ENCODE measurements at regions not wholly inside any gene's neighbourhood (a gene's known extent, or its start where the extent isn't known, plus 50 kb on each side); places are given as distances from the start of the nearest gene placed in this dataset.
"Not testable (repeated sequence)": the region's sequence is repeated elsewhere in the genome, so short reads cannot be mapped to it uniquely, and the experiment has no call there.

DNA sequence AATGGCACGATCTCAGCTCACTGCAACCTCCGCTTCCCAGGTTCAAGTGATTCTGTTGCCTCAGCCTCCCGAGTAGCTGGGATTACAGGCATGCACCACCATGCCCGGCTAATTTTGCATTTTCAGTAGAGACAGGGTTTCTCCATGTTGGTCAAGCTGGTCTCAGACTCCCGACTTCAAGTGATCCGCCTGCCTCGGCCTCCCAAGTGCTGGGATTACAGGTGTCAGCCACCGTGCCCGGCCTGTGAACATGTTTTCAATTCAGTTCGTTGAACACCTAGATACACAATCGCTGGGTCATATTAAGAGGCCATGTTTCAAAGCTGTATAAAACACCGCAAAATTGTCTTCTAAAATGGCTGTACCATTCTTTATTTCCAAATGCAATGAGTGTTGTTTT lies 830.3 kb upstream of the TMPRSS15 start:
- H3K9me3 ChIP-seq (ENCODE audit: insufficient read depth, low read depth, low read length); H3K9ac ChIP-seq (ENCODE audit: low read depth, low read length); H3K4me3 ChIP-seq (ENCODE audit: low read length); H3K27me3 ChIP-seq (ENCODE audit: insufficient read depth, low read length); H3K36me3 ChIP-seq (ENCODE audit: insufficient read depth, low read length); H3K4me1 ChIP-seq (ENCODE audit: insufficient read depth, low read length); H3K27ac ChIP-seq (ENCODE audit: low read depth, low read length): not testable (repeated sequence)
- WGBS: 92% methylated on average over 12 of the region's 12 CpGs

- 95% methylated on average over 9 of the region's 9 CpGs for WGBS
- no peaks in the 10 kb centered on the region for H3K27me3 ChIP-seq (ENCODE audit: insufficient read depth, low read length)
- no peaks in the 10 kb centered on the region for H3K36me3 ChIP-seq (ENCODE audit: insufficient read depth, low read length)
- no peak overlapping the region for H3K4me3 ChIP-seq (ENCODE audit: low read length)
- H3K27ac ChIP-seq (ENCODE audit: low read depth, low read length): no peak overlapping the region
- H3K4me1 ChIP-seq (ENCODE audit: insufficient read depth, low read length): no peaks in the 10 kb centered on the region
- H3K9ac ChIP-seq (ENCODE audit: low read depth, low read length): no peak overlapping the region
- H3K9me3 ChIP-seq (ENCODE audit: insufficient read depth, low read depth, low read length): no peaks in the 10 kb centered on the region
These were observed 832.6 kb upstream of the TMPRSS15 start for GRCh38 chr21:19236209-19236608.

- H3K27ac ChIP-seq (ENCODE audit: low read depth, low read length): no peak overlapping the region
- no peaks in the 10 kb centered on the region for H3K9me3 ChIP-seq (ENCODE audit: insufficient read depth, low read depth, low read length)
- no peak overlapping the region for H3K9ac ChIP-seq (ENCODE audit: low read depth, low read length)
- WGBS: 82% methylated on average over 1 of the region's 1 CpG
- no peaks in the 10 kb centered on the region for H3K36me3 ChIP-seq (ENCODE audit: insufficient read depth, low read length)
- no peaks in the 10 kb centered on the region for H3K27me3 ChIP-seq (ENCODE audit: insufficient read depth, low read length)
- no peaks in the 10 kb centered on the region for H3K4me1 ChIP-seq (ENCODE audit: insufficient read depth, low read length)
- H3K4me3 ChIP-seq (ENCODE audit: low read length): no peak overlapping the region
These were observed 834.0 kb upstream of the TMPRSS15 start for GRCh38 chr21:19237608-19238007.

DNA sequence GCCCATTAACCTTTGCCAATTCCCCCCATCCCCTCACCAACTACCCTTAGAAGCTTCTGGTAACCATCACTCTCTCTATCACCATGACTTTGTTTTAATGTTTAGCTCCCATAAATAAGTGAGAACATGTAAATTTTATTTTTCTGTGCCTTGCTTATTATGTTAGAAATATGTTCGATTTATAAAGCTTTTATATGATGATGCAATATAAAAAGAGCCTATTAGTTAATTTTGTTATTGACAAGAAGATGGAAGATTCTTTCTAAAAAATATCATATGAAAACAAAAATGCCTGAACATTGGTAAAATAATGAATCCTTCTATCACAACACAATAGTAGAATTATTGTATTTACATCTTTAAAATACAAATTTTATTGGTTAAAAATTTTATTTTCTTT lies 836.1 kb upstream of the TMPRSS15 start:
- no peaks in the 10 kb centered on the region for H3K27me3 ChIP-seq (ENCODE audit: insufficient read depth, low read length)
- H3K9me3 ChIP-seq (ENCODE audit: insufficient read depth, low read depth, low read length): no peaks in the 10 kb centered on the region
- H3K4me1 ChIP-seq (ENCODE audit: insufficient read depth, low read length): no peaks in the 10 kb centered on the region
- no peaks in the 10 kb centered on the region for H3K36me3 ChIP-seq (ENCODE audit: insufficient read depth, low read length)
- no CpG with 5 or more reads among the region's 1 CpG for WGBS
- H3K9ac ChIP-seq (ENCODE audit: low read depth, low read length): no peak overlapping the region
- H3K27ac ChIP-seq (ENCODE audit: low read depth, low read length): no peak overlapping the region
- no peak overlapping the region for H3K4me3 ChIP-seq (ENCODE audit: low read length)

GRCh38 chr21:19244502-19245187 lies 841.1 kb upstream of the TMPRSS15 start:
- 96% methylated on average over 28 of the region's 28 CpGs for WGBS

GRCh38 chr21:19245188-19245580 lies 841.6 kb upstream of the TMPRSS15 start:
- Histone ChIP-seq H3K9ac (ENCODE audit: low read depth, low read length) (no peak overlapping the region), H3K4me1 (ENCODE audit: insufficient read depth, low read length) (no peaks in the 10 kb centered on the region), H3K9me3 (ENCODE audit: insufficient read depth, low read depth, low read length) (no peaks in the 10 kb centered on the region), H3K4me3 (ENCODE audit: low read length) (no peak overlapping the region), H3K27me3 (ENCODE audit: insufficient read depth, low read length) (no peaks in the 10 kb centered on the region), H3K27ac (ENCODE audit: low read depth, low read length) (no peak overlapping the region), H3K36me3 (ENCODE audit: insufficient read depth, low read length) (no peaks in the 10 kb centered on the region)
- 96% methylated on average over 14 of the region's 14 CpGs for WGBS

More at GRCh38 chr21:19244502-19245187, 841.1 kb upstream of the TMPRSS15 start:
- no peaks in the 10 kb centered on the region for H3K36me3 ChIP-seq (ENCODE audit: insufficient read depth, low read length)
- no peaks in the 10 kb centered on the region for H3K9me3 ChIP-seq (ENCODE audit: insufficient read depth, low read depth, low read length)
- no peaks in the 10 kb centered on the region for H3K4me1 ChIP-seq (ENCODE audit: insufficient read depth, low read length)
- H3K27me3 ChIP-seq (ENCODE audit: insufficient read depth, low read length): no peaks in the 10 kb centered on the region
- no peak overlapping the region for H3K9ac ChIP-seq (ENCODE audit: low read depth, low read length)
- no peak overlapping the region for H3K4me3 ChIP-seq (ENCODE audit: low read length)
- H3K27ac ChIP-seq (ENCODE audit: low read depth, low read length): no peak overlapping the region

- no peak overlapping the region for H3K4me3 ChIP-seq (ENCODE audit: low read length)
- no peaks in the 10 kb centered on the region for H3K9me3 ChIP-seq (ENCODE audit: insufficient read depth, low read depth, low read length)
- no peak overlapping the region for H3K27ac ChIP-seq (ENCODE audit: low read depth, low read length)
- H3K4me1 ChIP-seq (ENCODE audit: insufficient read depth, low read length): no peaks in the 10 kb centered on the region
- H3K27me3 ChIP-seq (ENCODE audit: insufficient read depth, low read length): no peaks in the 10 kb centered on the region
- H3K36me3 ChIP-seq (ENCODE audit: insufficient read depth, low read length): no peaks in the 10 kb centered on the region
- no peak overlapping the region for H3K9ac ChIP-seq (ENCODE audit: low read depth, low read length)
- WGBS: 96% methylated on average over 20 of the region's 20 CpGs
These were observed 842.4 kb upstream of the TMPRSS15 start for GRCh38 chr21:19246018-19246417.

- Histone ChIP-seq H3K4me1 (ENCODE audit: insufficient read depth, low read length) (peaks cover 10% of the 10 kb centered on the region; the same call in 1 of the 2 replicates), H3K27ac (ENCODE audit: low read depth, low read length) (no peak overlapping the region), H3K4me3 (ENCODE audit: low read length) (no peak overlapping the region), H3K9me3 (ENCODE audit: insufficient read depth, low read depth, low read length) (no peaks in the 10 kb centered on the region), H3K27me3 (ENCODE audit: insufficient read depth, low read length) (no peaks in the 10 kb centered on the region), H3K9ac (ENCODE audit: low read depth, low read length) (no peak overlapping the region), H3K36me3 (ENCODE audit: insufficient read depth, low read length) (no peaks in the 10 kb centered on the region)
- 88% methylated on average over 4 of the region's 4 CpGs for WGBS
These were observed 853.5 kb upstream of the TMPRSS15 start for GRCh38 chr21:19256934-19257660.

DNA sequence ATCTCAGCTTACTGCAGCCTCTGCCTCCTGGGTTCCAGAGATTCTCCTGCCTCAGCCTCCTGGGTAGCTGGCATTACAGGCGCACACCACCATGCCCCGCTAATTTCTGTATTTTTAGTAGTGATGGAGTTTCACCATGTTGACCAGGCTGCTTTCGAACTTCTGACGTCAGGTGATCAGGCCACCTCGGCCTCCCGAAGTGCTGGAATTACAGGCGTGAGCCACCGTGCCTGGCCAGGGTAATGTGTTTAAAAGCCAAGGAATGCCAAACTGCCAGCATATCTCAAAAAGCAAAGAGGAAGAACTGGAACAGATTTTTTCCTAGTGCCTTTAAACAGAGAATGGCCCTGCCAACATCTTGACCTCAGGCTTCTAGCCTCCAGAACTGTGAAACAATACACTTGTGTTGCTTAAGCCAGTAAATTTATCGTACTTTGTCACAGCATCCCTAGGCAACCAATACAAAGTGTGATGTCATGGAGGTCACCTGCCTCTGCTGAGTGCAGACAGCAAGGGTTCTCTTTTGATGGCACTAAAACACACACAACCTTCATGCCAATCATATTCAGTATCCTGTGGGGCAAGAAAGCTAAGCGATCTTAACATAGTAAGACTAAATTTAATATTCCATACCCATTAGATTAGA lies 858.3 kb upstream of the TMPRSS15 start:
- no peak overlapping the region for H3K9ac ChIP-seq (ENCODE audit: low read depth, low read length)
- 88% methylated on average over 9 of the region's 10 CpGs for WGBS
- peaks cover 9% of the 10 kb centered on the region; the same call in 1 of the 2 replicates for H3K4me1 ChIP-seq (ENCODE audit: insufficient read depth, low read length)
- H3K27me3 ChIP-seq (ENCODE audit: insufficient read depth, low read length): no peaks in the 10 kb centered on the region
- H3K4me3 ChIP-seq (ENCODE audit: low read length): no peak overlapping the region
- no peak overlapping the region for H3K27ac ChIP-seq (ENCODE audit: low read depth, low read length)
- H3K9me3 ChIP-seq (ENCODE audit: insufficient read depth, low read depth, low read length): no peaks in the 10 kb centered on the region
- no peaks in the 10 kb centered on the region for H3K36me3 ChIP-seq (ENCODE audit: insufficient read depth, low read length)

DNA sequence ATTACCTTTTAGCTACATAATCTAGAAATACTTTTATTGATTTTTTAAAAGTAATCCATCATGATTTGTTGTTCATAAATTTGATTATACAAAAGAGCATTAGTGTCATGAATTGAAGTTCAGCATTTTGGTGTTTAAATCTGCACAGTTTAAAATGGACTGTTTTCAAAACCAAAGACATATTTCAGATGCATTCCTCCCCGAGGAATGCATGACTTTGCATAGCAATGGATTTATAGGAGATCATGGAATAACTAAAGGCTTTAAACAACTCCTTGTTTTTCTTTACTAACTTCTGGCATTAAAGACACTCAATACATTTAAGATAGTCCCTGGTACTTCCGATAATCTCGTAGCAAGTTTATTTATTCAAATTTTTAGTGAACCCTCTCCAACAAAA lies 863.1 kb upstream of the TMPRSS15 start:
- Histone ChIP-seq H3K36me3 (ENCODE audit: insufficient read depth, low read length) (no peaks in the 10 kb centered on the region), H3K9me3 (ENCODE audit: insufficient read depth, low read depth, low read length) (no peaks in the 10 kb centered on the region), H3K9ac (ENCODE audit: low read depth, low read length) (no peak overlapping the region), H3K27me3 (ENCODE audit: insufficient read depth, low read length) (no peaks in the 10 kb centered on the region), H3K4me3 (ENCODE audit: low read length) (no peak overlapping the region), H3K4me1 (ENCODE audit: insufficient read depth, low read length) (no peaks in the 10 kb centered on the region), H3K27ac (ENCODE audit: low read depth, low read length) (no peak overlapping the region)
- WGBS: 88% methylated on average over 3 of the region's 3 CpGs

DNA sequence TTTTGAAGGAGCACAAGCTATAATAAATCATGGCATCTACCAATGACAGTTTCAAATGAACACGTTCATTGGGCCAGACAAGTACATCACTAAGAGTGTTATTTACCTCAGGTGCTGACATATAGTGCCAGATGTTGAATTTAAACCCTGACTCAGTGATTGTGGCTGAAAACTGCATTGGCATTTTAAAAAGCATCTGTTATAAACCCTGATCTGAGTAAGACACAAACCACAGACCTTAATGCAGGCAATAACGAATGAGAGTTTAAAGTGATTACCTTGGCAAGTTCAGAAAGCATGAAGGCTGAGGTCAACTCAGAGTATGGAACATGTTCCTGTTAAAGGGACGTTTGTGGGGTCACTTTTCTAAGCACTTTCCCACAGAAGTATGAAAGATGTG lies 865.1 kb upstream of the TMPRSS15 start:
- no peak overlapping the region for H3K27ac ChIP-seq (ENCODE audit: low read depth, low read length)
- no peak overlapping the region for H3K4me3 ChIP-seq (ENCODE audit: low read length)
- H3K36me3 ChIP-seq (ENCODE audit: insufficient read depth, low read length): no peaks in the 10 kb centered on the region
- H3K4me1 ChIP-seq (ENCODE audit: insufficient read depth, low read length): no peaks in the 10 kb centered on the region
- H3K9me3 ChIP-seq (ENCODE audit: insufficient read depth, low read depth, low read length): no peaks in the 10 kb centered on the region
- H3K27me3 ChIP-seq (ENCODE audit: insufficient read depth, low read length): no peaks in the 10 kb centered on the region
- no peak overlapping the region for H3K9ac ChIP-seq (ENCODE audit: low read depth, low read length)
- 88% methylated on average over 3 of the region's 3 CpGs for WGBS

Measured in HUES64 (cell line).